Brain microvascular endothelial cell (primary cell): ENCODE measurements at regions not wholly inside any gene's neighbourhood (a gene's known extent, or its start where the extent isn't known, plus 50 kb on each side); places are given as distances from the start of the nearest gene placed in this dataset.

Experiments
- DNase-seq: peaks from one replicate; pipeline ENCODE4 v3.0.0-alpha.2; 2020
- H3K27ac ChIP-seq: fragments of 250-450 bp; sonication (Bioruptor Pico); 2 replicates; pipeline ENCODE4 v1.5.1; 2020; ENCODE audit warnings: mild to moderate bottlenecking, moderate library complexity
- H3K27me3 ChIP-seq: fragments of 250-450 bp; sonication (Bioruptor Pico); replicated peaks from 2 replicates; pipeline ENCODE4 v1.5.1; 2020; ENCODE audit warnings: mild to moderate bottlenecking
- H3K36me3 ChIP-seq: fragments of 250-450 bp; sonication (Bioruptor Pico); replicated peaks from 2 replicates; pipeline ENCODE4 v1.5.1; 2020; ENCODE audit warnings: mild to moderate bottlenecking
- H3K4me3 ChIP-seq: 2 replicates; pipeline ENCODE4 v1.5.1; 2011; ENCODE audit warnings: low read depth, mild to moderate bottlenecking, control low read depth, low read length, moderate library complexity
- in situ Hi-C: cut with HindIII; loops from 2 replicates; pipeline ENCODE4 v1.10.0; 2017; ENCODE audit warnings: low sequenced_read_pairs, low pct_ligation_motif_present
- TF ChIP-seq, protein P1 (sequence below): IDR thresholded peaks from 2 replicates; pipeline ENCODE4 v1.5.1; 2011; ENCODE audit warnings: low read depth, mild to moderate bottlenecking, moderate library complexity, low read length, control low read depth, inconsistent platforms; ENCODE audit errors: missing control alignments

DNA sequence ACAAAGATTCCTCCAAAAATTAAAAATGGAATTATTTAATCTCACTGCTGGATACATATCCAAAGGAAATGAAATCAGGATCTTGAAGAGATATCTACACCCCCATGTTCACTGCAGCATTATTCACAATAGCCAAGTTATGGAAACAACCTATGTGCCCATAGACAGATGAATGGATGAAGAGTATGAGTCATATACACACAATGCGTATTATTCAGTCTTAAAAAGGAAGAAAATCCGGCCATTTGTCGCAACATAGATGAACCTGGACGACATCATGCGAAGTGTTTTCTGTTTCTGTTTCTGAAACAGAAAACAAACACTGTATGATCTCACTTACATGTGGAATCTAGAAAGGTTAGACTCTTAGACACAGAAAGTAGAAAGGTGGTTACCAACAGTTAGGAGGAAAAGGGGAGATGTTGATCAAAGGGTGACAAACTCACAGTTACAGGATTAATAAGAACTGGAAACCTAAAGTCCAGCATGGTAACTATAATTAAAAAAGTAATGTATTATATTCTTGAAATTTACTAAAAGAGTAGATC, 87.8 kb upstream of the ERBB4 start:
- no peak for DNase-seq
- in situ Hi-C loops: no loop called here

DNA sequence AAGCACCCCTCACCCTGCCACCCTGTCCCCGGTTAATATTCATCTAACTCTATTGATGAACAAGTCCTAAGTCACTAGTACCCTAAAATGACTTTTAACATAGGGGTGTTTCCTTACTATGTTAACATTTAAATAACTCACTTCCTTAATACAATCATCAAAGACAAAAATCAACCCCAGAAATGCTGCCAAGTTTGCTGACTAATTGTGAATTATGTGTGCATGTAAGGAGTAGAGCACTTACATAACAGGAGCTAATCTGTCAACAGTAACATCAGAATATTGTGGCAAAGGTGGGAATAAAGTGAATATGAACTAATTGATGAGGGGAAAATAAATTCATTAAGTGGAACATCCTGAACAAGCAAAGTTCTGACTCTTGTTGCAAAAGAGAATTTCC, 81.4 kb upstream of the ERBB4 start:
- no peak overlapping the region for H3K27ac ChIP-seq

More for the DNA sequence above, 87.8 kb upstream of the ERBB4 start:
- H3K36me3 ChIP-seq: no peaks in the 10 kb centered on the region
- no peak overlapping the region for H3K27ac ChIP-seq
- no peaks in the 10 kb centered on the region for H3K27me3 ChIP-seq
- TF ChIP-seq, protein P1, sequence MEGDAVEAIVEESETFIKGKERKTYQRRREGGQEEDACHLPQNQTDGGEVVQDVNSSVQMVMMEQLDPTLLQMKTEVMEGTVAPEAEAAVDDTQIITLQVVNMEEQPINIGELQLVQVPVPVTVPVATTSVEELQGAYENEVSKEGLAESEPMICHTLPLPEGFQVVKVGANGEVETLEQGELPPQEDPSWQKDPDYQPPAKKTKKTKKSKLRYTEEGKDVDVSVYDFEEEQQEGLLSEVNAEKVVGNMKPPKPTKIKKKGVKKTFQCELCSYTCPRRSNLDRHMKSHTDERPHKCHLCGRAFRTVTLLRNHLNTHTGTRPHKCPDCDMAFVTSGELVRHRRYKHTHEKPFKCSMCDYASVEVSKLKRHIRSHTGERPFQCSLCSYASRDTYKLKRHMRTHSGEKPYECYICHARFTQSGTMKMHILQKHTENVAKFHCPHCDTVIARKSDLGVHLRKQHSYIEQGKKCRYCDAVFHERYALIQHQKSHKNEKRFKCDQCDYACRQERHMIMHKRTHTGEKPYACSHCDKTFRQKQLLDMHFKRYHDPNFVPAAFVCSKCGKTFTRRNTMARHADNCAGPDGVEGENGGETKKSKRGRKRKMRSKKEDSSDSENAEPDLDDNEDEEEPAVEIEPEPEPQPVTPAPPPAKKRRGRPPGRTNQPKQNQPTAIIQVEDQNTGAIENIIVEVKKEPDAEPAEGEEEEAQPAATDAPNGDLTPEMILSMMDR: no peak
- H3K4me3 ChIP-seq: no peak overlapping the region

GRCh38 chr2:212618636-212619035, 80.0 kb upstream of the ERBB4 start:
- Histone ChIP-seq H3K36me3 (no peaks in the 10 kb centered on the region), H3K27me3 (no peaks in the 10 kb centered on the region), H3K4me3 (no peak overlapping the region), H3K27ac (no peak overlapping the region)
- TF ChIP-seq, protein P1: no peak
- DNase-seq: no peak
- in situ Hi-C loops: no loop called here

More for the DNA sequence above, 81.4 kb upstream of the ERBB4 start:
- in situ Hi-C loops: no loop called here
- Histone ChIP-seq H3K36me3 (no peaks in the 10 kb centered on the region), H3K27me3 (no peaks in the 10 kb centered on the region), H3K4me3 (no peak overlapping the region)
- TF ChIP-seq, protein P1: no peak
- no peak for DNase-seq

- H3K27ac ChIP-seq: no peak overlapping the region
- in situ Hi-C loops: no loop called here
- no peak overlapping the region for H3K4me3 ChIP-seq
- DNase-seq: no peak
- H3K27me3 ChIP-seq: no peaks in the 10 kb centered on the region
- TF ChIP-seq, protein P1: no peak
- H3K36me3 ChIP-seq: no peaks in the 10 kb centered on the region
Measured at GRCh38 chr2:212610872-212611425, 72.3 kb upstream of the ERBB4 start.

GRCh38 chr2:212609479-212609878, 70.9 kb upstream of the ERBB4 start:
- H3K36me3 ChIP-seq: no peaks in the 10 kb centered on the region
- no peaks in the 10 kb centered on the region for H3K27me3 ChIP-seq
- H3K4me3 ChIP-seq: no peak overlapping the region
- in situ Hi-C loops: no loop called here
- no peak for DNase-seq
- H3K27ac ChIP-seq: no peak overlapping the region
- TF ChIP-seq, protein P1: no peak

GRCh38 chr2:212607080-212607479, 68.5 kb upstream of the ERBB4 start:
- in situ Hi-C loops: no loop called here
- DNase-seq: no peak
- TF ChIP-seq, protein P1: no peak

More at GRCh38 chr2:212607080-212607479, 68.5 kb upstream of the ERBB4 start:
- Histone ChIP-seq H3K27me3 (no peaks in the 10 kb centered on the region), H3K27ac (no peak overlapping the region), H3K4me3 (no peak overlapping the region), H3K36me3 (no peaks in the 10 kb centered on the region)
